Cardiac fibroblast (primary cell): ENCODE measurements at regions not wholly inside any gene's neighbourhood (a gene's known extent, or its start where the extent isn't known, plus 50 kb on each side); places are given as distances from the start of the nearest gene placed in this dataset.
A peak's percentile ranks its signal among the peaks of the same experiment; 100 is the strongest.

Source experiments
- DNase-seq, 2 donors: peaks; one replicate each; pipeline versions ENCODE4 v3.0.0 to v3.0.0-alpha.2; 2010; ENCODE audit warnings: low read depth in 2 of 2
- H3K4me3 ChIP-seq, 2 donors: replicated peaks in 1 of 2; 1 replicate in 1 of 2; 2 replicates in 1 of 2; pipeline ENCODE4 v1.5.1; 2011; ENCODE audit warnings: low read depth in 2 of 2, low read length in 2 of 2, mild to moderate bottlenecking in 2 of 2, moderate library complexity in 1 of 2
- TF ChIP-seq, protein P1 (sequence below): IDR thresholded peaks from one replicate; pipeline ENCODE4 v1.5.1; 2011; ENCODE audit warnings: low read depth, mild to moderate bottlenecking, low read length, inconsistent platforms

- H3K4me3 ChIP-seq: no peak overlapping the region
- TF ChIP-seq, protein P1, sequence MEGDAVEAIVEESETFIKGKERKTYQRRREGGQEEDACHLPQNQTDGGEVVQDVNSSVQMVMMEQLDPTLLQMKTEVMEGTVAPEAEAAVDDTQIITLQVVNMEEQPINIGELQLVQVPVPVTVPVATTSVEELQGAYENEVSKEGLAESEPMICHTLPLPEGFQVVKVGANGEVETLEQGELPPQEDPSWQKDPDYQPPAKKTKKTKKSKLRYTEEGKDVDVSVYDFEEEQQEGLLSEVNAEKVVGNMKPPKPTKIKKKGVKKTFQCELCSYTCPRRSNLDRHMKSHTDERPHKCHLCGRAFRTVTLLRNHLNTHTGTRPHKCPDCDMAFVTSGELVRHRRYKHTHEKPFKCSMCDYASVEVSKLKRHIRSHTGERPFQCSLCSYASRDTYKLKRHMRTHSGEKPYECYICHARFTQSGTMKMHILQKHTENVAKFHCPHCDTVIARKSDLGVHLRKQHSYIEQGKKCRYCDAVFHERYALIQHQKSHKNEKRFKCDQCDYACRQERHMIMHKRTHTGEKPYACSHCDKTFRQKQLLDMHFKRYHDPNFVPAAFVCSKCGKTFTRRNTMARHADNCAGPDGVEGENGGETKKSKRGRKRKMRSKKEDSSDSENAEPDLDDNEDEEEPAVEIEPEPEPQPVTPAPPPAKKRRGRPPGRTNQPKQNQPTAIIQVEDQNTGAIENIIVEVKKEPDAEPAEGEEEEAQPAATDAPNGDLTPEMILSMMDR: no peak
- DNase-seq: no peak
These were observed 265.8 kb upstream of the PROK2 start for GRCh38 chr3:72050771-72051170.

GRCh38 chr3:72050048-72050632 is 265.2 kb upstream of the PROK2 start:
- TF ChIP-seq, protein P1: no peak

DNA sequence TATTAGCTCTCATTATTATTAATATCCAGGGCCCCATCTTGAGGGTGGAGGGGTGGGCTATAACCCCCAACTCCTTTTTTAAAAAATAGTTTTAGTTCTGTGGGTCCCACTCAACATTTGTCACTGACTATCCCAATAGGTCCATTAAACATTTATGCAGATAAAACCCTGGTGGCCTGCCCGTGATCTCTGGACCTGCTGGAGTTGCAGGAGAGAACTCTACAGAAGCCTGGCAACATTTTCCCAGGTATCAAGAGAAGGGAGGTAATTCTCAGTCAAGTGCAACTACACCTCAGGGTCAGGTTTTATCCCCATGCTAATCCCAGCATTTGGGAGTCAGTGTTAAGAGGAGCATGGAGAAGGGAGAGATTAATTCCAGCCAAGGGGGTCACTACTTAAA is 264.4 kb upstream of the PROK2 start:
- H3K4me3 ChIP-seq: no peak overlapping the region
- TF ChIP-seq, protein P1: no peak
- DNase-seq: no peak

More at GRCh38 chr3:72050048-72050632, 265.2 kb upstream of the PROK2 start:
- H3K4me3 ChIP-seq: no peak overlapping the region
- DNase-seq: no peak

DNA sequence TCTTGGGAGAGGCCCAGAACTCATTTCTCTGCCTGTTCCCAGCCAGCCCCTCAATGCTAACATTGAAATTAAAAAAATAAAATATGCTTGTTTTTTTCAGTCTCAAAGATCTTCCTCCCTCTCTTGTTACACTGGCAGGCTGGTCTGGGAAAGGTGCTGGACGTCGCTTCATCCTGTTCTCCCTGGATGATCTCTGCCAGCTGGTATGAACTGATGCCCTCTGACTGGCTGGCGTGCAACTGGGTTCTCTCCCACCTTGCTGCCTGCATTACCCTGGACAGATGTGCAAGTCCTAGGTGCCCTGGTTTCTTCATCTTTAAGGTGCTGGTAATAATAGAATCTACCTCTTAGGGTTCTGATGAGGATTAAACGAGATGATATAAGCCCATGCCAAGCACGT is 263.9 kb upstream of the PROK2 start:
- no peak overlapping the region for H3K4me3 ChIP-seq
- TF ChIP-seq, protein P1: no peak
- DNase-seq: no peak

DNA sequence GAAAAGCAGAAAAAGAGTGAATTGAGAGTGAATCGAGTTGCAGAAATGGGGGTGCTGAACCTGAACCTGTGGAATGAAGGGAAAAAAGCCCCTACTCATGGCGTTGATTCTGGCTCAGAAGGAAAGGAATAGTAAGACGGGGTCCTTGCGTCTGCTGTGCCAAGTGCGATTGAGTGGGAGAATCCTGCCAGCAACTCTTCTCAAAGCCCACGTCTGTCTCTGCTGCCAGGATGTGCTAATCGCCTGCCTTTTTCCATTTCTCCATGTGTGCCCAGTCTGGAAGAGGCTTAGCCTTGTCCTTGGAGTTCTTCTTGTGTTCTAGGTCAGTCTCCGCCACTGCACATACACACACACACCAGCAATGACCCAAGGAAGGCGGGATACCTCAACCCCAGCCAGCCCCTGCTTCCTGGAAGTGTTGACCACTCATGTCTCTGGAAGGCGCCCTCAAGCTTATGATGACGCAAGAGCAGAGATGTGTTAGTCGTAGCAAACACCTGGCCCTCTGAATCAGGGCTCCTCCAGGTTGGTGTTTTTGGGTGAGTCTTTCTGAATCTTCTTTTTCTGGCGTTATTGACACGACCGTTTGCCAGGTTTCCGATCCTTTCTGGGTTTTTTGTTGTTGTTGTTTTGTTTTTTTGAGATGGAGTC is 262.4 kb upstream of the PROK2 start:
- H3K4me3 ChIP-seq: no peak overlapping the region
- TF ChIP-seq, protein P1: no peak
- peak in 1 of 2 donors; percentile 9 for DNase-seq

GRCh38 chr3:72044231-72044855 is 259.4 kb upstream of the PROK2 start:
- H3K4me3 ChIP-seq: no peak overlapping the region
- peak; percentile 7 to 18 for DNase-seq
- TF ChIP-seq, protein P1: no peak
